Thyroid gland (tissue), 4 donors: ENCODE measurements at regions not wholly inside any gene's neighbourhood (a gene's known extent, or its start where the extent isn't known, plus 50 kb on each side); places are given as distances from the start of the nearest gene placed in this dataset.

Experiments
- POLR2A ChIP-seq, 2 donors: fragments of 450-650 bp; IDR thresholded peaks; one replicate each; pipeline ENCODE4 v1.6.1; 2017; ENCODE audit warnings: antibody characterized with exemption in 2 of 2, mild to moderate bottlenecking in 2 of 2, moderate library complexity in 1 of 2
- TF ChIP-seq, protein P1 (sequence below), 6 experiments: fragments of 200-600 bp in 3 of 6; fragments of 450-650 bp in 3 of 6; sonication (generic) in 3 of 6; IDR thresholded peaks; one replicate each; pipeline ENCODE4 v1.5.1; 2016 to 2019; ENCODE audit warnings: antibody characterized with exemption in 6 of 6, mild to moderate bottlenecking in 2 of 6, inconsistent platforms in 1 of 6, moderate library complexity in 1 of 6

DNA sequence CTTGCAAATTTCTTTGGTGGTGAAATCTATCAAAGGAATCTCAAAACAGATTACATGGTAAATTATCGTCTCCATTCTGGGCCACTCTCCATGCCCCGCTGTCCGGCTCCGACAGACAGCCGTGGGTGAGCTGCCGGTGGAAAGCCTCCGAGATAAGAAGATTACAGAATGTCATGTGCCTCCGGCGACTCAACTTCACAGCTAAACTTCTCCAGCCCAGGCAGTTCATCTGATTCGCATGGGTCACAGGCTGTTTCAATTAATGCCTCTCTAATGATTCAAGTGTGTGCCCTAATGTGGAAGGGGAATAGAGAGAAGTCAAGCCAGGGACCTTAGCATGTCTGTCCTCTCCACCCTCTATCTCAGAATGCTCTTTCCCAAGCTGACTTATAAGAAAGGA lies 520.8 kb upstream of the ZFHX3 start:
- no peak for TF ChIP-seq POLR2A (IDR thresholded peaks at IDR 0.05)
- TF ChIP-seq, protein P1, sequence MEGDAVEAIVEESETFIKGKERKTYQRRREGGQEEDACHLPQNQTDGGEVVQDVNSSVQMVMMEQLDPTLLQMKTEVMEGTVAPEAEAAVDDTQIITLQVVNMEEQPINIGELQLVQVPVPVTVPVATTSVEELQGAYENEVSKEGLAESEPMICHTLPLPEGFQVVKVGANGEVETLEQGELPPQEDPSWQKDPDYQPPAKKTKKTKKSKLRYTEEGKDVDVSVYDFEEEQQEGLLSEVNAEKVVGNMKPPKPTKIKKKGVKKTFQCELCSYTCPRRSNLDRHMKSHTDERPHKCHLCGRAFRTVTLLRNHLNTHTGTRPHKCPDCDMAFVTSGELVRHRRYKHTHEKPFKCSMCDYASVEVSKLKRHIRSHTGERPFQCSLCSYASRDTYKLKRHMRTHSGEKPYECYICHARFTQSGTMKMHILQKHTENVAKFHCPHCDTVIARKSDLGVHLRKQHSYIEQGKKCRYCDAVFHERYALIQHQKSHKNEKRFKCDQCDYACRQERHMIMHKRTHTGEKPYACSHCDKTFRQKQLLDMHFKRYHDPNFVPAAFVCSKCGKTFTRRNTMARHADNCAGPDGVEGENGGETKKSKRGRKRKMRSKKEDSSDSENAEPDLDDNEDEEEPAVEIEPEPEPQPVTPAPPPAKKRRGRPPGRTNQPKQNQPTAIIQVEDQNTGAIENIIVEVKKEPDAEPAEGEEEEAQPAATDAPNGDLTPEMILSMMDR (IDR thresholded peaks at IDR 0.05), result no peak
